Stimulated activated CD8-positive, alpha-beta memory T cell treated with anti-CD3 and anti-CD28 coated beads, Interleukin-7, amount 100 ng/mL, for 1 hour (primary cell): ENCODE measurements at regions not wholly inside any gene's neighbourhood (a gene's known extent, or its start where the extent isn't known, plus 50 kb on each side); places are given as distances from the start of the nearest gene placed in this dataset.
"Not testable (repeated sequence)": the region's sequence is repeated elsewhere in the genome, so short reads cannot be mapped to it uniquely, and the experiment has no call there.

Source experiments
- DNase-seq, 2 donors: peaks; one replicate each; pipeline ENCODE4 v3.0.0-alpha.2; 2020; ENCODE audit warnings: low read depth in 2 of 2

GRCh38 chr10:38362514-38362913 lies 268.4 kb downstream of the ZNF37A start:
- DNase-seq = not testable (repeated sequence)

- not testable (repeated sequence) for DNase-seq
Measured at GRCh38 chr10:38364073-38364472, 269.9 kb downstream of the ZNF37A start.

- not testable (repeated sequence) for DNase-seq
Measured at GRCh38 chr10:38365917-38366316, 271.8 kb downstream of the ZNF37A start.

GRCh38 chr10:38383800-38384199 lies 289.7 kb downstream of the ZNF37A start:
- DNase-seq = not testable (repeated sequence)

GRCh38 chr10:38386869-38387268 lies 292.7 kb downstream of the ZNF37A start:
- DNase-seq = not testable (repeated sequence)

GRCh38 chr10:38390725-38391124 lies 296.6 kb downstream of the ZNF37A start:
- DNase-seq = not testable (repeated sequence)

GRCh38 chr10:38395465-38395864 lies 301.3 kb downstream of the ZNF37A start:
- not testable (repeated sequence) for DNase-seq

- DNase-seq = not testable (repeated sequence)
Measured at GRCh38 chr10:38396178-38396954, 302.2 kb downstream of the ZNF37A start.

- DNase-seq = not testable (repeated sequence)
Measured at GRCh38 chr10:38401565-38401964, 307.4 kb downstream of the ZNF37A start.

- DNase-seq = peak; percentile 75 to 83
Measured at GRCh38 chr10:38402442-38403346, 308.6 kb downstream of the ZNF37A start.

GRCh38 chr10:38403347-38404117 lies 309.4 kb downstream of the ZNF37A start:
- not testable (repeated sequence) for DNase-seq

GRCh38 chr10:38423634-38424033 lies 329.5 kb downstream of the ZNF37A start:
- DNase-seq = not testable (repeated sequence)

- DNase-seq = not testable (repeated sequence)
Measured at GRCh38 chr10:38430242-38430641, 336.1 kb downstream of the ZNF37A start.

GRCh38 chr10:38437359-38437758 lies 343.2 kb downstream of the ZNF37A start:
- not testable (repeated sequence) for DNase-seq

GRCh38 chr10:38448614-38449355 lies 354.6 kb downstream of the ZNF37A start:
- DNase-seq = not testable (repeated sequence)

GRCh38 chr10:38449618-38450017 lies 355.5 kb downstream of the ZNF37A start:
- not testable (repeated sequence) for DNase-seq

- DNase-seq = not testable (repeated sequence)
Measured at GRCh38 chr10:38450372-38451057, 356.4 kb downstream of the ZNF37A start.

- not testable (repeated sequence) for DNase-seq
Measured at GRCh38 chr10:38451306-38451967, 357.3 kb downstream of the ZNF37A start.
